HEK293T (cell line): ENCODE measurements at regions not wholly inside any gene's neighbourhood (a gene's known extent, or its start where the extent isn't known, plus 50 kb on each side); places are given as distances from the start of the nearest gene placed in this dataset.

ENCODE experiments used
- ARNT ChIP-seq: fragments of 450-650 bp; IDR thresholded peaks from 2 replicates; pipeline ENCODE4 v1.6.1; 2017; ENCODE audit warnings: mild to moderate bottlenecking
- BHLHE40 ChIP-seq: fragments of 450-650 bp; IDR thresholded peaks from 2 replicates; pipeline ENCODE4 v1.6.1; 2016; ENCODE audit warnings: mild to moderate bottlenecking, moderate library complexity, borderline replicate concordance
- CTBP1 ChIP-seq: fragments of 450-650 bp; IDR thresholded peaks from 2 replicates; pipeline ENCODE4 v1.6.1; 2016; ENCODE audit warnings: borderline replicate concordance
- ELF4 ChIP-seq: fragments of 450-650 bp; IDR thresholded peaks from 2 replicates; pipeline ENCODE4 v1.6.1; 2017; ENCODE audit warnings: antibody characterized with exemption
- FOXA1 ChIP-seq: fragments of 450-650 bp; IDR thresholded peaks from 2 replicates; pipeline ENCODE4 v1.6.1; 2016; ENCODE audit warnings: mild to moderate bottlenecking
- FOXK2 ChIP-seq: fragments of 450-650 bp; IDR thresholded peaks from 2 replicates; pipeline ENCODE4 v1.6.1; 2016; ENCODE audit warnings: mild to moderate bottlenecking
- FOXM1 ChIP-seq: fragments of 450-650 bp; IDR thresholded peaks from 2 replicates; pipeline ENCODE4 v1.6.1; 2017; ENCODE audit warnings: mild to moderate bottlenecking, borderline replicate concordance
- HDGF ChIP-seq: fragments of 450-650 bp; IDR thresholded peaks from 2 replicates; pipeline ENCODE4 v1.6.1; 2017; ENCODE audit warnings: antibody characterized with exemption, borderline replicate concordance
- L3MBTL2 ChIP-seq: fragments of 450-650 bp; conservative IDR thresholded peaks from 2 replicates; pipeline ENCODE4 v1.6.1; 2016; ENCODE audit warnings: mild to moderate bottlenecking
- NFRKB ChIP-seq: fragments of 450-650 bp; IDR thresholded peaks from 2 replicates; pipeline ENCODE4 v1.6.1; 2016; ENCODE audit warnings: mild to moderate bottlenecking, moderate library complexity
- SP1 ChIP-seq: fragments of 450-650 bp; IDR thresholded peaks from 2 replicates; pipeline ENCODE4 v1.6.1; 2017
- SUZ12 ChIP-seq: fragments of 450-650 bp; IDR thresholded peaks from 2 replicates; pipeline ENCODE4 v1.6.1; 2016; ENCODE audit warnings: mild to moderate bottlenecking
- ZNF384 ChIP-seq: fragments of 450-650 bp; IDR thresholded peaks from 2 replicates; pipeline ENCODE4 v1.6.1; 2016
- TF ChIP-seq, protein P1 (sequence below): fragments of 450-650 bp; IDR thresholded peaks from 2 replicates; pipeline ENCODE4 v1.6.1; 2016

DNA sequence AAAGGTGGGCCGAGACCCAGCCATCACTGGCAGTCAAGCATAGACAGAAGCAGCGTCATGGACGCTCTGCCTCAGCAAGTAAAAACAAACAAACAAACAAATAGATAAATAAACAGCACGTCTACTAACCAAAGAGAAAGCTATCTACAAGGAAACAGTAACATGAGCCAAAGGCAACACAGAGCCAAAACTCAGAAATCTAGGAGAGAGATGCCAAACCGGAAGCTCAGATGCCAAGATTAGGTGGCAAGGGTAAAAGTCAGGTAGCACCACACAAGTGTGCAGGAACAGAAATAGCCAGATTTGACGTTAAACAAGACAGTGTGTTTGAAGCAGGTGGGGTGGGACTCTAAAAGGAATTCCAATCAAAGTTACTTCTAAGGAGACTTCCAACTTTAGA, 448.3 kb upstream of the NFIA start:
- TF ChIP-seq SP1 (no peak), NFRKB (no peak), FOXM1 (no peak), HDGF (no peak), SUZ12 (no peak), ARNT (no peak), CTBP1 (no peak), FOXA1 (no peak), L3MBTL2 (no peak), ZNF384 (no peak), FOXK2 (no peak), ELF4 (no peak), BHLHE40 (no peak)
- TF ChIP-seq, protein P1, sequence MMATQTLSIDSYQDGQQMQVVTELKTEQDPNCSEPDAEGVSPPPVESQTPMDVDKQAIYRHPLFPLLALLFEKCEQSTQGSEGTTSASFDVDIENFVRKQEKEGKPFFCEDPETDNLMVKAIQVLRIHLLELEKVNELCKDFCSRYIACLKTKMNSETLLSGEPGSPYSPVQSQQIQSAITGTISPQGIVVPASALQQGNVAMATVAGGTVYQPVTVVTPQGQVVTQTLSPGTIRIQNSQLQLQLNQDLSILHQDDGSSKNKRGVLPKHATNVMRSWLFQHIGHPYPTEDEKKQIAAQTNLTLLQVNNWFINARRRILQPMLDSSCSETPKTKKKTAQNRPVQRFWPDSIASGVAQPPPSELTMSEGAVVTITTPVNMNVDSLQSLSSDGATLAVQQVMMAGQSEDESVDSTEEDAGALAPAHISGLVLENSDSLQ = no peak
